ENCODE measurements at regions not wholly inside any gene's neighbourhood (a gene's known extent, or its start where the extent isn't known, plus 50 kb on each side); places are given as distances from the start of the nearest gene placed in this dataset.
"Not testable (repeated sequence)": the region's sequence is repeated elsewhere in the genome, so short reads cannot be mapped to it uniquely, and the experiment has no call there.

GRCh38 chr6:54535568-54535967 lies 227.3 kb downstream of the TINAG start:
- WGBS (ENCODE audit: insufficient coverage), result 45% methylated on average over 1 of the region's 1 CpG
- POLR2A ChIA-PET, result no interaction called here
- no peak for DNase-seq

GRCh38 chr6:54541541-54541940 lies 233.3 kb downstream of the TINAG start:
- Histone ChIP-seq H3K9me3 (ENCODE audit: control extremely low read depth in 1 of 5, control insufficient read depth in 4 of 5, insufficient read depth in 2 of 5, low read depth in 1 of 5, low read length in 4 of 5) (no peaks in the 10 kb centered on the region), H3K27me3 (replicated peaks in 2 of 5; ENCODE audit: control insufficient read depth in 4 of 5, insufficient read depth in 5 of 5, low read length in 4 of 5) (no peaks in the 10 kb centered on the region), H3K36me3 (ENCODE audit: control insufficient read depth in 4 of 4, insufficient read depth in 4 of 4, low read length in 3 of 4) (no peaks in the 10 kb centered on the region), H3K27ac (ENCODE audit: insufficient read depth in 1 of 2, low read depth in 1 of 2, low read length in 2 of 2, poor library complexity in 1 of 2, severe bottlenecking in 2 of 2) (no peak overlapping the region), H3K4me3 (ENCODE audit: control insufficient read depth in 1 of 7, extremely low read depth in 1 of 7, insufficient read depth in 4 of 7, low read depth in 2 of 7, low read length in 6 of 7) (no peak overlapping the region), H3K4me1 (ENCODE audit: control extremely low read depth in 1 of 4, control insufficient read depth in 4 of 4, insufficient read depth in 4 of 4, low read length in 3 of 4) (no peaks in the 10 kb centered on the region)
- ChIA-PET POLR2A (no interaction called here), CTCF (no interaction called here)
- no peak for DNase-seq
- 86% methylated on average over 1 of the region's 1 CpG for WGBS (ENCODE audit: insufficient coverage)

More at GRCh38 chr6:54535568-54535967, 227.3 kb downstream of the TINAG start:
- CTCF ChIA-PET, result no interaction called here
- H3K36me3 ChIP-seq (ENCODE audit: control insufficient read depth in 4 of 4, insufficient read depth in 4 of 4, low read length in 3 of 4), result no peaks in the 10 kb centered on the region
- no peak overlapping the region for H3K27ac ChIP-seq (ENCODE audit: insufficient read depth in 1 of 2, low read depth in 1 of 2, low read length in 2 of 2, poor library complexity in 1 of 2, severe bottlenecking in 2 of 2)
- no peaks in the 10 kb centered on the region for H3K9me3 ChIP-seq (ENCODE audit: control extremely low read depth in 1 of 5, control insufficient read depth in 4 of 5, insufficient read depth in 2 of 5, low read depth in 1 of 5, low read length in 4 of 5)
- no peaks in the 10 kb centered on the region for H3K4me1 ChIP-seq (ENCODE audit: control extremely low read depth in 1 of 4, control insufficient read depth in 4 of 4, insufficient read depth in 4 of 4, low read length in 3 of 4)
- no peaks in the 10 kb centered on the region for H3K27me3 ChIP-seq (replicated peaks in 2 of 5; ENCODE audit: control insufficient read depth in 4 of 5, insufficient read depth in 5 of 5, low read length in 4 of 5)
- H3K4me3 ChIP-seq (ENCODE audit: control insufficient read depth in 1 of 7, extremely low read depth in 1 of 7, insufficient read depth in 4 of 7, low read depth in 2 of 7, low read length in 6 of 7), result no peak overlapping the region

- ChIA-PET POLR2A (no interaction called here), CTCF (no interaction called here)
- no peak overlapping the region for H3K27ac ChIP-seq (ENCODE audit: insufficient read depth in 1 of 2, low read depth in 1 of 2, low read length in 2 of 2, poor library complexity in 1 of 2, severe bottlenecking in 2 of 2)
- H3K4me1 ChIP-seq (ENCODE audit: control extremely low read depth in 1 of 4, control insufficient read depth in 4 of 4, insufficient read depth in 4 of 4, low read length in 3 of 4), result no peaks in the 10 kb centered on the region
- no peaks in the 10 kb centered on the region for H3K27me3 ChIP-seq (replicated peaks in 2 of 5; ENCODE audit: control insufficient read depth in 4 of 5, insufficient read depth in 5 of 5, low read length in 4 of 5)
- H3K36me3 ChIP-seq (ENCODE audit: control insufficient read depth in 4 of 4, insufficient read depth in 4 of 4, low read length in 3 of 4), result no peaks in the 10 kb centered on the region
- no peak overlapping the region for H3K4me3 ChIP-seq (ENCODE audit: control insufficient read depth in 1 of 7, extremely low read depth in 1 of 7, insufficient read depth in 4 of 7, low read depth in 2 of 7, low read length in 6 of 7)
- DNase-seq, result no peak
- peaks cover 0 to 3% (median 0%) of the 10 kb centered on the region in 5 experiments for H3K9me3 ChIP-seq (ENCODE audit: control extremely low read depth in 1 of 5, control insufficient read depth in 4 of 5, insufficient read depth in 2 of 5, low read depth in 1 of 5, low read length in 4 of 5)
- WGBS (ENCODE audit: insufficient coverage), result 100% methylated on average over 3 of the region's 4 CpGs
Measured at GRCh38 chr6:54559136-54559535, 250.9 kb downstream of the TINAG start.

GRCh38 chr6:54564188-54564587 lies 255.9 kb downstream of the TINAG start:
- H3K4me1 ChIP-seq (ENCODE audit: control extremely low read depth in 1 of 4, control insufficient read depth in 4 of 4, insufficient read depth in 4 of 4, low read length in 3 of 4); H3K36me3 ChIP-seq (ENCODE audit: control insufficient read depth in 4 of 4, insufficient read depth in 4 of 4, low read length in 3 of 4); H3K9me3 ChIP-seq (ENCODE audit: control extremely low read depth in 1 of 5, control insufficient read depth in 4 of 5, insufficient read depth in 2 of 5, low read depth in 1 of 5, low read length in 4 of 5); DNase-seq; H3K4me3 ChIP-seq (ENCODE audit: control insufficient read depth in 1 of 7, extremely low read depth in 1 of 7, insufficient read depth in 4 of 7, low read depth in 2 of 7, low read length in 6 of 7); H3K27ac ChIP-seq (ENCODE audit: insufficient read depth in 1 of 2, low read depth in 1 of 2, low read length in 2 of 2, poor library complexity in 1 of 2, severe bottlenecking in 2 of 2); H3K27me3 ChIP-seq (replicated peaks in 2 of 5; ENCODE audit: control insufficient read depth in 4 of 5, insufficient read depth in 5 of 5, low read length in 4 of 5); POLR2A ChIA-PET; CTCF ChIA-PET: not testable (repeated sequence)
- WGBS (ENCODE audit: insufficient coverage), result 93% methylated on average over 2 of the region's 2 CpGs

- no CpG with 5 or more reads among the region's 1 CpG for WGBS (ENCODE audit: insufficient coverage)
- no peaks in the 10 kb centered on the region for H3K27me3 ChIP-seq (replicated peaks in 2 of 5; ENCODE audit: control insufficient read depth in 4 of 5, insufficient read depth in 5 of 5, low read length in 4 of 5)
- H3K4me3 ChIP-seq (ENCODE audit: control insufficient read depth in 1 of 7, extremely low read depth in 1 of 7, insufficient read depth in 4 of 7, low read depth in 2 of 7, low read length in 6 of 7), result no peak overlapping the region
- POLR2A ChIA-PET, result no interaction called here
- H3K27ac ChIP-seq (ENCODE audit: insufficient read depth in 1 of 2, low read depth in 1 of 2, low read length in 2 of 2, poor library complexity in 1 of 2, severe bottlenecking in 2 of 2), result no peak overlapping the region
- H3K9me3 ChIP-seq (ENCODE audit: control extremely low read depth in 1 of 5, control insufficient read depth in 4 of 5, insufficient read depth in 2 of 5, low read depth in 1 of 5, low read length in 4 of 5), result no peaks in the 10 kb centered on the region
- H3K4me1 ChIP-seq (ENCODE audit: control extremely low read depth in 1 of 4, control insufficient read depth in 4 of 4, insufficient read depth in 4 of 4, low read length in 3 of 4), result no peaks in the 10 kb centered on the region
- CTCF ChIA-PET, result no interaction called here
- DNase-seq, result no peak
- no peaks in the 10 kb centered on the region for H3K36me3 ChIP-seq (ENCODE audit: control insufficient read depth in 4 of 4, insufficient read depth in 4 of 4, low read length in 3 of 4)
Measured at GRCh38 chr6:54574671-54575070, 266.4 kb downstream of the TINAG start.

GRCh38 chr6:54578261-54578660 lies 268.3 kb upstream of the FAM83B start:
- H3K9me3 ChIP-seq (ENCODE audit: control extremely low read depth in 1 of 5, control insufficient read depth in 4 of 5, insufficient read depth in 2 of 5, low read depth in 1 of 5, low read length in 4 of 5), result no peaks in the 10 kb centered on the region
- H3K27ac ChIP-seq (ENCODE audit: insufficient read depth in 1 of 2, low read depth in 1 of 2, low read length in 2 of 2, poor library complexity in 1 of 2, severe bottlenecking in 2 of 2), result no peak overlapping the region
- no peak for DNase-seq
- H3K4me3 ChIP-seq (ENCODE audit: control insufficient read depth in 1 of 7, extremely low read depth in 1 of 7, insufficient read depth in 4 of 7, low read depth in 2 of 7, low read length in 6 of 7), result no peak overlapping the region
- no peaks in the 10 kb centered on the region for H3K36me3 ChIP-seq (ENCODE audit: control insufficient read depth in 4 of 4, insufficient read depth in 4 of 4, low read length in 3 of 4)
- 60% methylated on average over 1 of the region's 3 CpGs for WGBS (ENCODE audit: insufficient coverage)
- ChIA-PET POLR2A (no interaction called here), CTCF (interaction anchor here (1.2 kb wide), 1 partner anchor 9 kb away, joined by 3 read pairs; no protein-coding TSS in a partner anchor)
- H3K27me3 ChIP-seq (replicated peaks in 2 of 5; ENCODE audit: control insufficient read depth in 4 of 5, insufficient read depth in 5 of 5, low read length in 4 of 5), result no peaks in the 10 kb centered on the region
- no peaks in the 10 kb centered on the region for H3K4me1 ChIP-seq (ENCODE audit: control extremely low read depth in 1 of 4, control insufficient read depth in 4 of 4, insufficient read depth in 4 of 4, low read length in 3 of 4)

GRCh38 chr6:54579011-54579410 lies 267.6 kb upstream of the FAM83B start:
- H3K4me3 ChIP-seq (ENCODE audit: control insufficient read depth in 1 of 7, extremely low read depth in 1 of 7, insufficient read depth in 4 of 7, low read depth in 2 of 7, low read length in 6 of 7), result no peak overlapping the region
- WGBS (ENCODE audit: insufficient coverage), result 100% methylated on average over 1 of the region's 2 CpGs
- CTCF ChIA-PET, result interaction anchor here (1.2 kb wide), 1 partner anchor 8 kb away, joined by 3 read pairs; no protein-coding TSS in a partner anchor
- H3K27me3 ChIP-seq (replicated peaks in 2 of 5; ENCODE audit: control insufficient read depth in 4 of 5, insufficient read depth in 5 of 5, low read length in 4 of 5), result no peaks in the 10 kb centered on the region
- no peaks in the 10 kb centered on the region for H3K9me3 ChIP-seq (ENCODE audit: control extremely low read depth in 1 of 5, control insufficient read depth in 4 of 5, insufficient read depth in 2 of 5, low read depth in 1 of 5, low read length in 4 of 5)
- no peak overlapping the region for H3K27ac ChIP-seq (ENCODE audit: insufficient read depth in 1 of 2, low read depth in 1 of 2, low read length in 2 of 2, poor library complexity in 1 of 2, severe bottlenecking in 2 of 2)
- POLR2A ChIA-PET, result no interaction called here
- no peak for DNase-seq
- no peaks in the 10 kb centered on the region for H3K36me3 ChIP-seq (ENCODE audit: control insufficient read depth in 4 of 4, insufficient read depth in 4 of 4, low read length in 3 of 4)
- no peaks in the 10 kb centered on the region for H3K4me1 ChIP-seq (ENCODE audit: control extremely low read depth in 1 of 4, control insufficient read depth in 4 of 4, insufficient read depth in 4 of 4, low read length in 3 of 4)

Data from common myeloid progenitor, CD34-positive (primary cell).